H1 (cell line): ENCODE measurements at regions not wholly inside any gene's neighbourhood (a gene's known extent, or its start where the extent isn't known, plus 50 kb on each side); places are given as distances from the start of the nearest gene placed in this dataset.

Experiments used
- EGR1 ChIP-seq: IDR thresholded peaks from 2 replicates; pipeline ENCODE4 v1.6.1; 2011; ENCODE audit warnings: low read depth, low read length, borderline replicate concordance
- FOSL1 ChIP-seq: IDR thresholded peaks from 2 replicates; pipeline ENCODE4 v1.6.1; 2011; ENCODE audit warnings: mild to moderate bottlenecking, low read depth, low read length, moderate library complexity; ENCODE audit not compliant: insufficient read depth
- MAX ChIP-seq: IDR thresholded peaks from 2 replicates; pipeline ENCODE4 v1.6.1; 2012; ENCODE audit warnings: inconsistent platforms
- SP2 ChIP-seq: IDR thresholded peaks from 2 replicates; pipeline ENCODE4 v1.6.1; 2012; ENCODE audit warnings: mild to moderate bottlenecking, low read length, inconsistent platforms

- TF ChIP-seq MAX (no peak), EGR1 (no peak), SP2 (no peak), FOSL1 (no peak)
- TF ChIP-seq, all 59 proteins: peak for 2
Measured at GRCh38 chr9:73667749-73668148, 516.1 kb downstream of the ANXA1 start (continued).
